ENCODE measurements at regions not wholly inside any gene's neighbourhood (a gene's known extent, or its start where the extent isn't known, plus 50 kb on each side); places are given as distances from the start of the nearest gene placed in this dataset.
"Not testable (repeated sequence)": the region's sequence is repeated elsewhere in the genome, so short reads cannot be mapped to it uniquely, and the experiment has no call there.

DNA sequence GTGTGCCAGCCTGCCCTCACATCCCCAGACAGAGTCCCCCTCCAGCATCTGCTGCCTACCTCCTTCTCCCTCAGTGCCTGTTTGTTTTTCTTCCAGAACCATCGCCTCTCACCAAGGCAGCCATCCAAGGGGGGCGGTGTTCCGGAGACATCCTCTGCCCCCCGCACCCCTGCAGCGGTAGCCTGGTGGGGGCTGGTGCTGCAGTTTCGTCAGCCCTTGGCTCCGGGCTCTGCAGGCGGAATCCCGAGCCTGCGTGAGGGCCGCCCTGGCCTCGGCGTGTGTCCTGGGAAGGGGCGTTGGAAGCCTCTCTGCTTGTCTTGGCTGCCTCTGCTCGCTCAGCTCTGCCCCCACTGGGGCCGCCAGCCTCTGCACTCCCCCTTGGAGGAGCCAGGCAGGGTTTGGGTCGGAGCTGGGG is 126.0 kb upstream of the CIBAR2 start:
- H3K4me3 ChIP-seq (ENCODE audit: low read depth, low read length) = no peak overlapping the region
- TF ChIP-seq, protein P1, sequence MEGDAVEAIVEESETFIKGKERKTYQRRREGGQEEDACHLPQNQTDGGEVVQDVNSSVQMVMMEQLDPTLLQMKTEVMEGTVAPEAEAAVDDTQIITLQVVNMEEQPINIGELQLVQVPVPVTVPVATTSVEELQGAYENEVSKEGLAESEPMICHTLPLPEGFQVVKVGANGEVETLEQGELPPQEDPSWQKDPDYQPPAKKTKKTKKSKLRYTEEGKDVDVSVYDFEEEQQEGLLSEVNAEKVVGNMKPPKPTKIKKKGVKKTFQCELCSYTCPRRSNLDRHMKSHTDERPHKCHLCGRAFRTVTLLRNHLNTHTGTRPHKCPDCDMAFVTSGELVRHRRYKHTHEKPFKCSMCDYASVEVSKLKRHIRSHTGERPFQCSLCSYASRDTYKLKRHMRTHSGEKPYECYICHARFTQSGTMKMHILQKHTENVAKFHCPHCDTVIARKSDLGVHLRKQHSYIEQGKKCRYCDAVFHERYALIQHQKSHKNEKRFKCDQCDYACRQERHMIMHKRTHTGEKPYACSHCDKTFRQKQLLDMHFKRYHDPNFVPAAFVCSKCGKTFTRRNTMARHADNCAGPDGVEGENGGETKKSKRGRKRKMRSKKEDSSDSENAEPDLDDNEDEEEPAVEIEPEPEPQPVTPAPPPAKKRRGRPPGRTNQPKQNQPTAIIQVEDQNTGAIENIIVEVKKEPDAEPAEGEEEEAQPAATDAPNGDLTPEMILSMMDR (IDR thresholded peaks at IDR 0.05; ENCODE audit: borderline replicate concordance, insufficient read depth, low read depth, low read length) = 0 out of 2 replicates have a peak, but pooled peaks have one; percentile 11

- no peak overlapping the region for H3K4me3 ChIP-seq (ENCODE audit: low read depth, low read length)
- TF ChIP-seq, protein P1 (IDR thresholded peaks at IDR 0.05; ENCODE audit: borderline replicate concordance, insufficient read depth, low read depth, low read length) = no peak
Measured at GRCh38 chr16:85239239-85239638, 127.0 kb upstream of the CIBAR2 start.

DNA sequence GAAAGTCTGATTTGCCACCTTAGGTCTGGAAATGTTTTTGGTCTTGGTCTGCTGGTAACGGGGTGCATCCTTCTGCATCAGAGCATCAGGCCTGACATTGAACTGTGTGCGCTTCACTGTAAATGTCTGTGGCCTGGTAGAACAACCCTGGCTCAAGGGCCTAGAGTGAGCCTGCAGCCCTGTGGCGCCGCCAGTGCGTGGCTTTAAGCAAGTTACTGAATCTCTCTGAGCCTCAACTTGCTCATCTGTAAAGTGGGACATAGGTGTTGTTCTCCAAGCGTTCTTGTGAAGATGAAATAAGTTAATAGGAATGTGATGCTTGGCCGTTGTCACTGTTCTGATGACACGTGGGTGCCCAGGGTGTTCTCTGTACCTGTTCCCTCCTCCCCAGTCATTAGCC is 127.6 kb upstream of the CIBAR2 start:
- no peak overlapping the region for H3K4me3 ChIP-seq (ENCODE audit: low read depth, low read length)
- TF ChIP-seq, protein P1 (IDR thresholded peaks at IDR 0.05; ENCODE audit: borderline replicate concordance, insufficient read depth, low read depth, low read length) = no peak

- no peak overlapping the region for H3K4me3 ChIP-seq (ENCODE audit: low read depth, low read length)
- TF ChIP-seq, protein P1 (IDR thresholded peaks at IDR 0.05; ENCODE audit: borderline replicate concordance, insufficient read depth, low read depth, low read length) = no peak
Measured at GRCh38 chr16:85240982-85241924, 129.0 kb upstream of the CIBAR2 start.

DNA sequence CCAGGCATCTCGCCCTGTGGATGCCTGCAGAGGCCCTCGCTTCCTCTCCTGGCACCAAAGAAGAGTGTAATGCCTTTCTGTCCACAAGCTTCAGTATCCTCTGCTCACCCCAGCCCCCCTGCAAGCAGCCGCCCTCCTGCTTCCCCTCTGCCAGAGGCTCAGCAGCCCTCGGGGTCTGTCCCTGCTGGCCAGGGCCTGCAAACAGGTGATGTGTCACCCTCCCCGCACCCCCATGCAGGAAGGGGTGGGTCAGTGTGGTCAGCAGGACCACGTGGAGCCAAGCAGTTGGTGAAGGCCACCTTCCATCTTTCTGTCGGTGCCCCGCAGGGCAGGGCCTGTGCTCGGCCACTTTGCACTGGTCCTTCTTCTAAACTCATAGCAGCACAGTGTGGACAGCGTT is 129.9 kb upstream of the CIBAR2 start:
- TF ChIP-seq, protein P1 (IDR thresholded peaks at IDR 0.05; ENCODE audit: borderline replicate concordance, insufficient read depth, low read depth, low read length) = no peak

DNA sequence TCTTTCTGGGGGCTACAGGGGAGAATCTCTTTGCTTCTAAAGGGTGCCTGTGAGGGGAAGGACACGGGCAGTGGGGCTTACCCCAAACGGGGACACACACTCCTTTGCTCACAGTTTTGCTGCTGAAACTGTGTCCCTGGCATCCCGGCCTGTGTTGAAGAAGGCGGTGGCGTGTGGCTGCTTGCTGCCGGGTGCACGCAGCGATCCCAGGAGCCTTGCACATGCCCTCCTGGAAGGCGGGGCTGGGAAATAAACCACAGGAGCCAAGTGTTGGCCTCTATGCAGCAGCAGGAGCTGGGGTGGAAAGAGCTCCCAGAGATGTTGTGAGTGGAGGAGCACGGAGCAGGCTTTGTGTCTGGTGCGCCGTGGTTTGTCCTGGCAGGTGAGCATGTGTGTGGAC is 131.0 kb upstream of the CIBAR2 start:
- TF ChIP-seq, protein P1 (IDR thresholded peaks at IDR 0.05; ENCODE audit: borderline replicate concordance, insufficient read depth, low read depth, low read length) = no peak
- H3K4me3 ChIP-seq (ENCODE audit: low read depth, low read length) = no peak overlapping the region

More for the DNA sequence above, 129.9 kb upstream of the CIBAR2 start:
- H3K4me3 ChIP-seq (ENCODE audit: low read depth, low read length) = no peak overlapping the region

DNA sequence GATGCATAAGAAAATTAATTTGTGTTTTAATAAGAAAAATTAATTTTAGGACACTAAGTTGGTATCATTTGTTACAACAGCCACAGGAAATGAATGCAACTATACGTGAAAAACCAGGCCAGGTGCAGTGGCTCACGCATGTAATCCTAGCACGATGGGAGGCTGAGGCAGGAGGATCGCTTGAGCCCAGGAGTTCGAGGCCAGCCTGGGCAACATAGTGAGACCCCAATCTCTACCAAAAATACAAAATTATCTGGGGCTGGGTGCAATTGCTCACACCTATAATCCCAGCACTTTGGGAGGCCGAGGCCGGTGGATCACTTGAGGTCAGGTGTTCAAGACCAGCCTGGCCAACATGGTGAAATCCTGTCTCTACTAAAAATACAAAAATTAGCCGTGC is 132.2 kb upstream of the CIBAR2 start:
- not testable (repeated sequence) for H3K4me3 ChIP-seq (ENCODE audit: low read depth, low read length)

All from GM12875 (cell line).